GM19328 (cell line): ENCODE measurements at regions not wholly inside any gene's neighbourhood (a gene's known extent, or its start where the extent isn't known, plus 50 kb on each side); places are given as distances from the start of the nearest gene placed in this dataset.

Source experiments
- ATAC-seq: cut with Tn5 transposase; IDR thresholded peaks from one replicate; pipeline ENCODE4 v1.9.1; 2021; ENCODE audit warnings: mild to moderate bottlenecking, moderate library complexity; ENCODE audit not compliant: unreplicated experiment

DNA sequence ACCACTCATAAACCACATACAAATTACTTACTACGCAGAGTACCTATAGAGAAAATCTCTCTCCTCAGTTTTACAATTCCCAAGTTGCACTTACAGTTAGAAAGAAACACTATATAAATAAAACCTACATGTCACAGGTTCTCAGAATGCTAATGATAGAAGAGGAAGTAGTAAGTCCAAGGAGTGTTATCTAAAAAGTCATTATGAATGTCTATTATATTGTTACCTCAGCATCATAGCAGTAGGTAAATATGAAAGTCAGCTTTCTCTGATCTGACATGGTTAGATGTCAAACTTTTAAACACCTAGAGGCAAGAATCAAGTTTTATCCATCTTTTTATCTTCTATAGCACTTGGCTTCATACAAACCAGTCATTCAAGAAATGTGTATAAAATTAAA, 163.2 kb upstream of the FAM241A start:
- ATAC-seq: no peak

GRCh38 chr4:111984169-111984819, 161.0 kb upstream of the FAM241A start:
- ATAC-seq: no peak

DNA sequence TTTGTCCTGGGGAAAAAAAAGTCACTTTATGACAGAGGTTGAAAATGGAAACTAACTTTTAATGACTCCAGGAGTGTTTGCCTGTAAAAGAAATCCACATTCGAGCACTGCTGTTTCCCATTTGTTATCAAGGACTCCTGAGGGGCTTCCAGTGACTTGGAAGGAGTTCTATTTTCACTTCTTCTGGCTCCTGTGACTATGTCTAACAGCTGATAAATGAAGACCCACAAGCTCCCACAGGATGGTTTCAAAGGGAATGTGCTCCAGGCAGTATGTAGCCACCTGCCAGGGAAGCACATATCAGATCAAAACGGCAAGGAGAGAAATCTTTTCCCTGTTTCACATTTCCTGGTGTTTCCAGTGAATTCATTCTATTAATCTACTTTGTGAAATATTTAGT, 159.8 kb upstream of the FAM241A start:
- no peak for ATAC-seq

GRCh38 chr4:111986095-111986494, 159.2 kb upstream of the FAM241A start:
- no peak for ATAC-seq

DNA sequence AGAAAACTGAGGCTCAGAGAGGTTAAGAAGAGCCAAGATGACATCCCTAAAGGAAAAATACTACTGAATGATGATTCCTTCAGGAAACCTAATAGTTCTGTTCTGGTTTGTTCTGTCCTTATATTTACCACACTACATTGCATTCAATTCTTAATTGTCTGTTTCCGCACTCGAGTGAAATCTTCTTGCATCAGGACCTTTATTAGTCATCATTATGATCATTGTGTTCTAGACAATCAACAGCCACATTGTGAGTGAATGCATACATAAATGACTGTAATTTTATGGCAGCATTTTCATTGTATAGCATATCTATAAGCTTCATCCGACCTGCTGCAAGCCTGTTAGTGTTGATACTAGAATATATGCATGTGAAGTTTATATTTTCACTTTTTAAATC, 156.7 kb upstream of the FAM241A start:
- ATAC-seq: no peak

GRCh38 chr4:111989817-111990216, 155.4 kb upstream of the FAM241A start:
- ATAC-seq: no peak

- ATAC-seq: peak; percentile 95
These were observed 154.1 kb upstream of the FAM241A start for GRCh38 chr4:111991163-111991562.

- ATAC-seq: no peak
These were observed 153.5 kb upstream of the FAM241A start for GRCh38 chr4:111991797-111992196.

DNA sequence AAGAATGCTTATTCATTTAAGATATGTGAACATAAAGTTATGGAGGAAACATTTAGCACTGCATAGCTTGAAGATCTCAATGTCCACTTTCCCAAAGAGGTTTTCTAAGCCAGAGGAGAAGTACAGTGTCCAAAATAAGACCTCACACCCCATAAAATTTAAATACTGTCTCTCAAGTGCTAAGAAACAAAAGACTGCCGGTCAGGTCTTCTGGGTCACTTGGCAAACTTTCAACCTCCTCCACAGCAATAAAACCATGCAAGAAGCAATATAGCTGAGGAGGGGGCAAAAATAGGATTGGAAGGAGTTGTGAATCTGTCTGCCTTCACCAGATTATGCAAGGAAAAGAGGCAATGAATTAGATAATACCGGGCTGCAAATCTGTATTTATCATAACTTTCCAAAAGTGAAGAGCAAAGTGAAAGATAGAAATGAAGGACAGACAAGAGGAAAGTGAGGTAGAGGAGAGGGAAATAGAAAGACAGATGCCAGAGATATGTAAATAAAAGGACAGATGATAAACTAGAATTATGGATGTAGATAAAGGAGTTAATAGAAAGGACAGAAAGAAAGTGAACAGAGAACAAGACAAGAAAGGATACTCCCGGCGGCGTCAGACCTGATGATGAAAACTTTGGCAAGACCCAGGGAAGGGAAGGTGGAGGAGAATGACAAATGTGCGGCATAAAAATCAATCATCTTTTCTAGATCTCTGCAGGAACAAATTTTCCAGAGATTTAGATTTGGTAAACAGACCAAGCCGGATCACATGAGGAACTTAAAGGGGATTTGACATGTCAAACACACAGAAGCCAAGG, 152.7 kb upstream of the FAM241A start:
- no peak for ATAC-seq

DNA sequence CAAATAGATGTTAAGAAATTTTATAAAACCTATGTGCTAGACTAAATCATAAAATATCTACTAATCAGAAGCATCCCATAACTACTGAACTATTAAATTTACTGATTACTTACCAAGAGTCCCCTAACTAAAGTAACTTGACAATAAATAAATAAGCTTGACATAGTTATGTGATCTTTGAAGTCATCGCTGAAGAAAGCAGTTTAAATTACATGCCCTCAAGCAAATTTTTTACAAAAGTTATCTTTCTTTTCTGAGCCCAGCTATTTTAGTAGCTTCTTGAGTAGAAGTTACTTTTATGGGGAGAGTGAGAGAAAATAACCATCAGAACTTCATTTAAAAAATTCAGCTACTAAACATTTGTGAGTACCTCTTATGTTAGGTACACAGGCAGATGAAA, 150.9 kb upstream of the FAM241A start:
- ATAC-seq: no peak

DNA sequence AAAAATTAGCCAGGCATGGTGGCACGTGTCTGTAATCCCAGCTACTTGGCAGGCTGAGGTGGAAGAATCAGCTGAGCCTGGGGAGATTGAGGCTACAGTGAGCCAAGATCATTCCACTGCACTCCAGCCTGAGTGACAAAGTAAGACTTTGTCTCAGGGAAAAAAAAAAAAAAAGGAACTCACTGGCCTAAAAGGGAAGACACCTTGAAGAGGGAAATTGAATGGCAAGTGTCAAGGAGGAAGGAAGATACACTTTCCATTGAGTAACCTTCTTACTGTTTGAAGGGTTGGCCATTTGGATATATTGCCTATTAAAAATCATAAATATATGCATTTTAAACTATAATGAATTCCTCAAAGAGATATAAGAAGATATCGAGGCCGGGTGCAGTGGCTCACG, 147.5 kb upstream of the FAM241A start:
- no peak for ATAC-seq

DNA sequence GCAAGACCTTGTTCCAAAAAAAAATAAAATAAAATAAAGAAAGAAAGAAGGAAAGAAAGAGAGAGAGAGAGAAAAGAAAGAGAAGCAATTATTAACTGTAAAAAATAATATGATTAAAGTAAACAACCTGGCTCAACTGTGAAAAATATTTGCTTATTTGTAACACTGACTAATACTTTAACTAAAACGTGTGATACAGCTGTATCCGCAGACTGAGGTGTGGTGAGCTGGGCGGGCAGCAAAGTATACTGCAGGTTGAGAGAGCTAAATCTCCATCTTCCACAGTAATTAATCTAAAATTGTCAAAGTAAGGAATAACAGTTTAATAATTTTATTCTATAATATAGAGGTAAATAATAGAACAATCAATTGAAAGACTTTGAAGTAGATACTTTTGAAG, 145.5 kb upstream of the FAM241A start:
- no peak for ATAC-seq

DNA sequence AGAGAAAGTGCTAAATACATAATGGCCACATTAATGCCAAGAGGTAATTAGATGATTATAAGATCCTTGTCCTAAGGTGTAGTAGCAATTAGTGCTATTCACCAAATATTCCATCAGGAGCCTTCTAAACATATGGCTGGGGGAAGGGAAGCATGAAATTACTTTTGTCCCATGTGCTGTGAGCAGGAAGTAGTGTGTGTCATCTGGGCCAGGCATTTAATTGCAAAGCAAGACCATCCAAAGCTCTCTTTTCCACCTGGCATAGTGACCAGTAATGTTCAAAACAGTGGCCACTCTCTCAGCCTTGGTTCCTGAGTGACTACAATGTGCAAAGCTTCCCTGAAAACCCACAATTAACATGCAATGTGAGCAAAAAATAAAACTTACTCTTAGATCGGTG, 144.2 kb upstream of the FAM241A start:
- ATAC-seq: no peak

DNA sequence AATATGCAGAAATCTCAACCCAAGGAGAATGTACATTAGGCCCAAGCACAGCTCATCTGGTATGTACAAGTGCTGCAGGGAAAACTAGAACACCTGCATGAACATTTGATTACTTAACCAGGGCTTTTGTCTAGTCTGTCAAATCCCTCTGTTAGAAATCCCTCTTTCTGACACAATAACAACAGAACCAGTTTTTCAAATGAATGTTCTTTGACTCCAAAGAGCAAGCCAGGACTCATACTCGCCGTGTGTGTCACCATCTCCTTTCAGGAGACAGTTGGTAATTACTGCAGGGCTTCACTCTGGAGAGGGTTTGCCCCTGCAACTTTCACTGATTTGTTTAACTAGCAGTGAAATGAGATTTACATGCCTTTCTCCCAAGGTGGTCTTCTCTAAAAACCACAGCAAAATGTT, 143.0 kb upstream of the FAM241A start:
- ATAC-seq: no peak

DNA sequence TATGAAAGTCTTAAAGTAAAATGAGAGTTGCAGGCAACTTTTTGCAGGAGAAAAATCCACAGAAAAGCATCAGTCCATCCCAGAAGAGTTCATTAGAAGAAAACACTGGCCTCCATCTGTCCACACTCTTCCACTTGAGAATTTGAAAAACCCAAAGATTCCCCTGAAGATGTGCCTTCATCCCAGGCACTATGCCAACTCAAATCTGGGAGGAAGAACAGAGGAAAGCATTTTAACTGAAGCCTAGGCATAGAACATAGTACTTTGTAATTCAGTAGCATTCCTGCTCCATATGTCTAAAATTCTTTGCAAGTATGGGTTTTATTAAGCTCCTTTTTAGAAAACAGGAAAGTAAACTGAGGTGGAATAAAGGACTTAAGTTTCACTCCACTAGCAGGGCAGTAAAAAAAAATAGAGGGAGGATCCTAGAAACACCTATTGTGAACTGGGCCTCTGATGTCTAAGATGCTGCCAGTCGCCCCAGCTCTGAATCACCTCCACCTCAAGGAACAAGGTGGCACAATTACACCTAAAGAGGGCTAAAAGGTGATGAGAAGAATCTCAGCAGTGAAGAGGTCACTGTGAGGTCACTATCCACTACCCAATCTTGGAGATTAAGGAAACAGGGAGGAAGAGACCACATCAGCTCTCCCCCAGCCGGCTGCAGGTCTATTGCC, 141.9 kb upstream of the FAM241A start:
- no peak for ATAC-seq

- ATAC-seq: no peak
These were observed 140.2 kb upstream of the FAM241A start for GRCh38 chr4:112005027-112005426.

DNA sequence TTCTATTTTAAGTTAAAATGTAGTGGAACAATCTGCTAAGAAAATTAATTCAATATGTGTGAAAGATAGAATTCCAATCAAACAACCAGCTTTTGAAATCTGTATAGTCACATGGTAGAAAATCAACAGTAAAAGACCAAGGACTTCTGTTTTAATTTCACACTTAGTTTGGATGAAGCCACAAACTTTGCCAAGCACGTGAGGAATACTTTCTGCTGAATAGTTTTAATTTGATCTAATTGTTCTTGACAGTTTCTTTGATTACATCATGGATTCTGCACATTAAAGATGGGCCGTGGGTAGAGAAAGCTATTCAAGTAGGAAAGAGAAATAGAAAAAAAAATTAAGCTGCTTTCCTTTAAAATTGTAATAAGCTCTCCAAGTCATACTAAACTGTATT, 137.9 kb upstream of the FAM241A start:
- no peak for ATAC-seq

DNA sequence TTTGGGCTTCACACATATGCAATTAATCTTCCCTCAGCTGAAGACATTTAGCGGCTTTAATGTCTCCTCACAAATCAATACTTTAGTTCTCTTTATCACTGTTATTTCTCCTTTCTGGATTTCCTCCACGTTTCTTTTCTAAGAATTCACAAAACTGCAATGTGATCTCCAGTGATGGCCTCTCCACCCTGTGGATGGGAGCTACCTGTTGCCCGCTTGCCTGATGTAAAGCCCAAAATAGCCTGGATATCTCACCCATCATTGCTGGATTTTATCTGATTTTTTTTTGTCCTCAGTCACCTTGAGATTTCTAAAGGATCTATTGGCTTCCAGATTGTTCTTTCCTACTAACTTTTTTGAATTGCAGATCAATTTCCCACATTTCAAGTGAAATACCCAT, 129.3 kb upstream of the FAM241A start:
- ATAC-seq: no peak

- ATAC-seq: no peak
These were observed 121.8 kb upstream of the FAM241A start for GRCh38 chr4:112023402-112023950.

DNA sequence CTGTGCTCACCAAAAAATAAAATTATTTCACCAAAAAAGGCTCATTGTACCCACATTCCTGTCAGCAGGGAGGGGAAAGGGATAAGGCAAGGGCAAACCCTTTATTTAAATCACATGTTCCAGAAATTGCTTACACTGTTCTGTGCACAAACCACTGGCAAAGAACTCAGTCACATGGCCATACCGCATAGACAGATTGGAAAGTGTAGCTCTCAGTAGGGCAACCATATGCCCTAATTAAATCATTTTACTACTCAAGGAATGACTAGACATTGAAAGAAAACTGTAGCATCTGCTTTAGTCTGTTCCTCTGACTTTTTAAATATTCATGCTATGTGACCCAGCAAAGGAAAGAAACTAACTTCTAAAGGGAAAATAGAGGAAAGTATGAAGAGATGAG, 119.2 kb upstream of the FAM241A start:
- ATAC-seq: no peak

- ATAC-seq: no peak
These were observed 115.5 kb upstream of the FAM241A start for GRCh38 chr4:112029771-112030171.
